HUES64 (cell line): ENCODE measurements at regions not wholly inside any gene's neighbourhood (a gene's known extent, or its start where the extent isn't known, plus 50 kb on each side); places are given as distances from the start of the nearest gene placed in this dataset.
"Not testable (repeated sequence)": the region's sequence is repeated elsewhere in the genome, so short reads cannot be mapped to it uniquely, and the experiment has no call there.

Experiments
- H3K27ac ChIP-seq: 2 replicates; pipeline ENCODE4 v1.7.0; 2013; ENCODE audit warnings: low read depth, low read length, inconsistent platforms
- H3K27me3 ChIP-seq: 2 replicates; pipeline ENCODE4 v1.6.1; 2013; ENCODE audit warnings: mild to moderate bottlenecking, low read length; ENCODE audit not compliant: insufficient read depth
- H3K36me3 ChIP-seq: 2 replicates; pipeline ENCODE4 v1.6.1; 2013; ENCODE audit warnings: mild to moderate bottlenecking, low read length; ENCODE audit not compliant: insufficient read depth
- H3K4me1 ChIP-seq: 2 replicates; pipeline ENCODE4 v1.6.1; 2013; ENCODE audit warnings: mild to moderate bottlenecking, low read length, moderate library complexity; ENCODE audit not compliant: insufficient read depth
- H3K4me3 ChIP-seq: 2 replicates; pipeline ENCODE4 v1.5.1; 2013; ENCODE audit warnings: mild to moderate bottlenecking, low read length, moderate library complexity
- H3K9ac ChIP-seq: 2 replicates; pipeline ENCODE4 v1.6.1; 2013; ENCODE audit warnings: mild to moderate bottlenecking, low read depth, low read length
- H3K9me3 ChIP-seq: 2 replicates; pipeline ENCODE4 v1.6.1; 2013; ENCODE audit warnings: low read depth, low read length; ENCODE audit not compliant: insufficient read depth
- WGBS: fragments of 150-250, 120-280 bp; methylation state at CpG from one replicate; pipeline ENCODE4 v1.1.7; 2013; ENCODE audit warnings: missing lambda C conversion rate; 5-methylcytosine and 5-hydroxymethylcytosine counted together

GRCh38 chr21:9820579-9820978 is 700.8 kb upstream of the TPTE start:
- no CpG with 5 or more reads among the region's 20 CpGs for WGBS
- H3K4me1 ChIP-seq, H3K27ac ChIP-seq: not testable (repeated sequence)

GRCh38 chr21:9821472-9821871 is 699.9 kb upstream of the TPTE start:
- 92% methylated on average over 17 of the region's 20 CpGs for WGBS
- not testable (repeated sequence) for H3K27ac ChIP-seq, H3K9me3 ChIP-seq, H3K27me3 ChIP-seq, H3K4me3 ChIP-seq, H3K36me3 ChIP-seq, H3K9ac ChIP-seq, H3K4me1 ChIP-seq

More at GRCh38 chr21:9820579-9820978, 700.8 kb upstream of the TPTE start:
- H3K27me3 ChIP-seq, H3K36me3 ChIP-seq, H3K9me3 ChIP-seq, H3K4me3 ChIP-seq, H3K9ac ChIP-seq: not testable (repeated sequence)

- H3K9ac ChIP-seq, H3K36me3 ChIP-seq, H3K4me3 ChIP-seq, H3K4me1 ChIP-seq, H3K27ac ChIP-seq, H3K9me3 ChIP-seq, H3K27me3 ChIP-seq: not testable (repeated sequence)
- 80% methylated on average over 18 of the region's 49 CpGs for WGBS
These were observed 699.1 kb upstream of the TPTE start for GRCh38 chr21:9822093-9822820.

- 94% methylated on average over 16 of the region's 65 CpGs for WGBS
- H3K36me3 ChIP-seq, H3K4me1 ChIP-seq, H3K4me3 ChIP-seq, H3K9ac ChIP-seq, H3K9me3 ChIP-seq, H3K27ac ChIP-seq, H3K27me3 ChIP-seq: not testable (repeated sequence)
These were observed 697.9 kb upstream of the TPTE start for GRCh38 chr21:9823197-9824157.

GRCh38 chr21:9830801-9831200 is 690.6 kb upstream of the TPTE start:
- H3K4me1 ChIP-seq, H3K27ac ChIP-seq, H3K9ac ChIP-seq, H3K36me3 ChIP-seq, H3K9me3 ChIP-seq, H3K27me3 ChIP-seq, H3K4me3 ChIP-seq: not testable (repeated sequence)
- no CpG with 5 or more reads among the region's 32 CpGs for WGBS

- H3K27ac ChIP-seq, H3K4me3 ChIP-seq, H3K36me3 ChIP-seq, H3K27me3 ChIP-seq, H3K4me1 ChIP-seq, H3K9me3 ChIP-seq, H3K9ac ChIP-seq: not testable (repeated sequence)
- WGBS, result 84% methylated on average over 8 of the region's 18 CpGs
These were observed 688.6 kb upstream of the TPTE start for GRCh38 chr21:9832751-9833150.

- H3K36me3 ChIP-seq, H3K27me3 ChIP-seq, H3K4me1 ChIP-seq, H3K27ac ChIP-seq, H3K9ac ChIP-seq, H3K4me3 ChIP-seq: not testable (repeated sequence)
- 88% methylated on average over 18 of the region's 33 CpGs for WGBS
- peaks cover 43% of the 10 kb centered on the region for H3K9me3 ChIP-seq
These were observed 684.8 kb upstream of the TPTE start for GRCh38 chr21:9836547-9836946.

GRCh38 chr21:9837001-9837400 is 684.4 kb upstream of the TPTE start:
- WGBS, result 92% methylated on average over 16 of the region's 18 CpGs
- not testable (repeated sequence) for H3K27me3 ChIP-seq, H3K27ac ChIP-seq, H3K4me1 ChIP-seq, H3K4me3 ChIP-seq, H3K9ac ChIP-seq, H3K36me3 ChIP-seq
- peaks cover 47% of the 10 kb centered on the region for H3K9me3 ChIP-seq

GRCh38 chr21:9837526-9837925 is 683.9 kb upstream of the TPTE start:
- H3K4me3 ChIP-seq, H3K36me3 ChIP-seq, H3K27ac ChIP-seq, H3K4me1 ChIP-seq, H3K27me3 ChIP-seq, H3K9ac ChIP-seq: not testable (repeated sequence)
- WGBS, result 88% methylated on average over 21 of the region's 21 CpGs
- H3K9me3 ChIP-seq, result peaks cover 51% of the 10 kb centered on the region

- H3K36me3 ChIP-seq, result no peaks in the 10 kb centered on the region
- WGBS, result 93% methylated on average over 44 of the region's 44 CpGs
- H3K27ac ChIP-seq, result no peak overlapping the region
- no peaks in the 10 kb centered on the region for H3K4me1 ChIP-seq
- H3K27me3 ChIP-seq, result no peaks in the 10 kb centered on the region
- peaks cover 55% of the 10 kb centered on the region for H3K9me3 ChIP-seq
- H3K9ac ChIP-seq, result no peak overlapping the region
- H3K4me3 ChIP-seq, result no peak overlapping the region
These were observed 683.2 kb upstream of the TPTE start for GRCh38 chr21:9837946-9838737.
